ENCODE measurements at regions not wholly inside any gene's neighbourhood (a gene's known extent, or its start where the extent isn't known, plus 50 kb on each side); places are given as distances from the start of the nearest gene placed in this dataset.
A peak's percentile ranks its signal among the peaks of the same experiment; 100 is the strongest.
"Not testable (repeated sequence)": the region's sequence is repeated elsewhere in the genome, so short reads cannot be mapped to it uniquely, and the experiment has no call there.

GRCh38 chr4:179353786-179354185, 1911.5 kb upstream of the AGA start:
- peak in 6 of 8 experiments; percentile 16 to 91 (median 79) for ATAC-seq (replicated peaks in 6 of 8)
- WGBS, 10 experiments: 4 to 73% (median 35%) methylated on average over 1 to 3 of the region's 3 CpGs

DNA sequence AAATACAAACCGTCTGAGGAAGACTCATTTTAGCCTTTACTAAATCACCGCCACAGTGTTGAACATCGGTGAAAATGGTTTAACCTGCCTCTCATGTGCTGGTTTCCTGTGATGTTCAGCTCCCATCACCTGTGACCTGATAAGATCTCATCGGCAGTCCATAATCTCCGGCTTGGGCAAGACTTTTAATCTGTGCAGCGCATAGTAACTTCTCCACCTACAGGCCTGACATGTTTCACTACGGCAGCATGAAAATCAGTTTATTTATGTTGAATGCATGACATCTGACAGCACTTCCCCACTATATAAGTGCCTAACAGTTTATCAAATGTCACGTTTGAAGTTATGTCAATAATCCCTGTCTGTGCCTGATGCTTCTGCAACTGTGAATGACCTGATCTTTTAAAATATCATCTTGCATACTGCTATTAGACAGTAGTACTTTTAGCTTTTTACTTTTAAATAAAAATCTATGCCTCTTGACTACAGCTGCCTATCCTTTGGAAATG, 1919.8 kb upstream of the AGA start:
- peak in 3 of 8 experiments; percentile 12 to 38 (median 26) for ATAC-seq (replicated peaks in 6 of 8)
- in situ Hi-C loops (cut with MboI; ENCODE audit: low pct_unique_long_range_greater_than_20kb in 2 of 9, low sequenced_read_pairs in 9 of 9, unreplicated experiment in 9 of 9): no loop called here
- 0 to 83% (median 58%) methylated on average over 1 to 8 of the region's 8 CpGs; no CpG with 5 or more reads in 1 of the 10 experiments for WGBS, 10 experiments

More at GRCh38 chr4:179353786-179354185, 1911.5 kb upstream of the AGA start:
- H3K27ac ChIP-seq: no peak overlapping the region
- in situ Hi-C loops (cut with MboI; ENCODE audit: low pct_unique_long_range_greater_than_20kb in 2 of 9, low sequenced_read_pairs in 9 of 9, unreplicated experiment in 9 of 9): no loop called here
- H3K4me1 ChIP-seq (replicated peaks in 1 of 2): peaks cover 5 to 8% of the 10 kb centered on the region in 2 donors
- H3K4me3 ChIP-seq: no peak overlapping the region

DNA sequence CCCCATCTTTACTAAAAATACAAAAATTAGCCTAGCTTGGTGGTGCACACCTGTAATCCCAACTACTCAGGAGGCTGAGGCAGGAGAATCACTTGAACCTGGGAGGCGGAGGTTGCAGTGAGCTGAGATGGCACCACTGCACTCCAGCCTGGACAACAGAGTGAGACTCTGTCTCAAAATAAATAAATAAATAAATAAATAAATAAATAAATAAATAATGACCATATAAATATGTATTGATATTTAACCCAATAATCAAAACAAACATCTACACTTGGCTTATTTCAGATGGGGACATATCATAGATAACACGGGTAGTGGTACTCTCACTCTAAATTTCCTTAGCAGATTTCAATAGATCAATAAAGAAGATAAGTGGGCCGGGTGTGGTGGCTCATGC, 1923.7 kb upstream of the AGA start:
- WGBS, 10 experiments: 62 to 100% (median 100%) methylated on average over 1 to 3 of the region's 3 CpGs; no CpG with 5 or more reads in 3 of the 10 experiments
- H3K4me1 ChIP-seq (replicated peaks in 1 of 2); in situ Hi-C loops (cut with MboI; ENCODE audit: low pct_unique_long_range_greater_than_20kb in 2 of 9, low sequenced_read_pairs in 9 of 9, unreplicated experiment in 9 of 9); ATAC-seq (replicated peaks in 6 of 8); H3K4me3 ChIP-seq; H3K27ac ChIP-seq: not testable (repeated sequence)

More for the DNA sequence above, 1919.8 kb upstream of the AGA start:
- Histone ChIP-seq H3K27ac (no peak overlapping the region), H3K4me1 (replicated peaks in 1 of 2) (peaks cover 0 to 3% of the 10 kb centered on the region in 2 donors), H3K4me3 (no peak overlapping the region)

DNA sequence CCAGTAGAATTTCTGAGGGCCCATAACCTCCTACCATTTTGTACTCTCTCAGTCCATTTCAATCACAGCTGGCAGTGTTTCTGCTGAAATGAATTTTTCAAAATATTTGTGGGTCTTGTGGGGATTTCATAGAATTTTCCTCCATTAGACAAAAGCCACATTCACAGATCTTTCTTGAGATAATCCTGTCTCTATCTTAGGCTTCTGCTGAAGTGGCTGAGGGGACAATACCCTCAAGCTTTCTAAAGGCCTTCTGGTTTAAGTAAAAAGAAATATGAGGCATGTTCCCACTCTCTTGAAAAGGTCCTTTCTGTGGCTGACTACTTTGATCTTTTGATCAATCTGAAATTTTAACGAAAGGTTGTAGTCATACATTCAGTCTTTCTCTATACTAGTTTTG, 1930.0 kb upstream of the AGA start:
- H3K4me1 ChIP-seq (replicated peaks in 1 of 2): no peaks in the 10 kb centered on the region
- in situ Hi-C loops (cut with MboI; ENCODE audit: low pct_unique_long_range_greater_than_20kb in 2 of 9, low sequenced_read_pairs in 9 of 9, unreplicated experiment in 9 of 9): no loop called here
- no peak overlapping the region for H3K27ac ChIP-seq
- WGBS, 10 experiments: 0 to 100% (median 83%) methylated on average over 1 of the region's 1 CpG; no CpG with 5 or more reads in 1 of the 10 experiments
- ATAC-seq (replicated peaks in 6 of 8): no peak
- H3K4me3 ChIP-seq: no peak overlapping the region

DNA sequence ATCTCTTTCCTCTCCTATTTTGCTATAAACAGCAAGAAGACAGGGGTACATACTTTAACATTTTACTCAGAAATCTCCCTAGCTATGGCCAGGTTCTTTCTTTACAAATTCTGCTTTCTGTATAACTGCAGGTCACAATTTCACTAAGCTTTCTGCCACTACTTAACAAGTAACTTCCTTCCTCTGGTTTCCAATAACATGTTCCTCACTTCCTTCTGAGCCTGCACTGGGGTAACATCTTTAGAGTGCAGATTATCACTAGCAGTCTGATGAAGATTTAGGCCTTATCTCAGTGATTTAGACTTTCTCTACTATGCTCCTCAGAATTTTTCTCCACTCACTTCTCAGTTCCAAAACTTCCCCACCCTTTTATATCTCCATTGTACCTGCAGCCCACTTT, 1930.5 kb upstream of the AGA start:
- Histone ChIP-seq H3K27ac (no peak overlapping the region), H3K4me3 (no peak overlapping the region), H3K4me1 (replicated peaks in 1 of 2) (no peaks in the 10 kb centered on the region)
- in situ Hi-C loops (cut with MboI; ENCODE audit: low pct_unique_long_range_greater_than_20kb in 2 of 9, low sequenced_read_pairs in 9 of 9, unreplicated experiment in 9 of 9): no loop called here
- no peak for ATAC-seq (replicated peaks in 6 of 8)

DNA sequence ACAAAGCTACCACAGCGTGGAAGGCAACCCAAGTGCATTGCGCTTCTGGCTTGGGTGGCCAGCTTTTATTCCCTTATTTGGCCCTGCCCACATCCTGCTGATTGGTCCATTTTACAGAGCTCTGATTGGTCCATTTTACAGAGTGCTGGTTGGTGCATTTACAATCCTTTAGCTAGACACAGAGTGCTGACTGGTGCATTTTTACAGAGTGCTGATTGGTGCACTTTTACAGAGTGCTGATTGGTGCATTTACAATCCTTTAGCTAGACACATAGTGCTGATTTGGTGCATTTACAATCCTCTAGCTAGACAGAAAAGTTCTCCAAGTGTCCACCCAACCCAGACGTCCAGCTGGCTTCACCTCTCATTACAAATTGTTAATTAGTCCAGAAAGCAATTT, 1936.6 kb upstream of the AGA start:
- in situ Hi-C loops (cut with MboI; ENCODE audit: low pct_unique_long_range_greater_than_20kb in 2 of 9, low sequenced_read_pairs in 9 of 9, unreplicated experiment in 9 of 9); H3K4me1 ChIP-seq (replicated peaks in 1 of 2); H3K27ac ChIP-seq; H3K4me3 ChIP-seq; ATAC-seq (replicated peaks in 6 of 8): not testable (repeated sequence)
- WGBS, 10 experiments: 29 to 100% (median 100%) methylated on average over 1 to 3 of the region's 3 CpGs; no CpG with 5 or more reads in 2 of the 10 experiments

- ATAC-seq (replicated peaks in 6 of 8): peak in 3 of 8 experiments; percentile 32 to 63 (median 55)
- no peak overlapping the region for H3K4me3 ChIP-seq
- H3K4me1 ChIP-seq (replicated peaks in 1 of 2): no peaks in the 10 kb centered on the region
- WGBS, 10 experiments: 33 to 95% (median 60%) methylated on average over 2 to 4 of the region's 4 CpGs; no CpG with 5 or more reads in 1 of the 10 experiments
- in situ Hi-C loops (cut with MboI; ENCODE audit: low pct_unique_long_range_greater_than_20kb in 2 of 9, low sequenced_read_pairs in 9 of 9, unreplicated experiment in 9 of 9): no loop called here
- H3K27ac ChIP-seq: no peak overlapping the region
These were observed 1950.5 kb upstream of the AGA start for GRCh38 chr4:179392787-179393186.

- 2 to 100% (median 85%) methylated on average over 2 to 5 of the region's 5 CpGs for WGBS, 10 experiments
- in situ Hi-C loops (cut with MboI; ENCODE audit: low pct_unique_long_range_greater_than_20kb in 2 of 9, low sequenced_read_pairs in 9 of 9, unreplicated experiment in 9 of 9): no loop called here
These were observed 1956.2 kb upstream of the AGA start for GRCh38 chr4:179398414-179398813.

GRCh38 chr4:179399054-179399782, 1957.0 kb upstream of the AGA start:
- no peak for ATAC-seq (replicated peaks in 6 of 8)
- no peak overlapping the region for H3K4me3 ChIP-seq
- H3K4me1 ChIP-seq (replicated peaks in 1 of 2): no peaks in the 10 kb centered on the region
- H3K27ac ChIP-seq: no peak overlapping the region
- in situ Hi-C loops (cut with MboI; ENCODE audit: low pct_unique_long_range_greater_than_20kb in 2 of 9, low sequenced_read_pairs in 9 of 9, unreplicated experiment in 9 of 9): no loop called here

More at GRCh38 chr4:179398414-179398813, 1956.2 kb upstream of the AGA start:
- no peaks in the 10 kb centered on the region for H3K4me1 ChIP-seq (replicated peaks in 1 of 2)
- no peak overlapping the region for H3K27ac ChIP-seq
- no peak overlapping the region for H3K4me3 ChIP-seq
- no peak for ATAC-seq (replicated peaks in 6 of 8)

GRCh38 chr4:179415037-179415846, 1973.0 kb upstream of the AGA start:
- in situ Hi-C loops (cut with MboI; ENCODE audit: low pct_unique_long_range_greater_than_20kb in 2 of 9, low sequenced_read_pairs in 9 of 9, unreplicated experiment in 9 of 9): no loop called here
- Histone ChIP-seq H3K4me3 (no peak overlapping the region), H3K27ac (no peak overlapping the region), H3K4me1 (replicated peaks in 1 of 2) (no peaks in the 10 kb centered on the region)
- peak in 3 of 8 experiments; percentile 56 to 69 (median 61) for ATAC-seq (replicated peaks in 6 of 8)
- WGBS, 10 experiments: 0 to 100% (median 40%) methylated on average over 1 of the region's 1 CpG; no CpG with 5 or more reads in 3 of the 10 experiments

DNA sequence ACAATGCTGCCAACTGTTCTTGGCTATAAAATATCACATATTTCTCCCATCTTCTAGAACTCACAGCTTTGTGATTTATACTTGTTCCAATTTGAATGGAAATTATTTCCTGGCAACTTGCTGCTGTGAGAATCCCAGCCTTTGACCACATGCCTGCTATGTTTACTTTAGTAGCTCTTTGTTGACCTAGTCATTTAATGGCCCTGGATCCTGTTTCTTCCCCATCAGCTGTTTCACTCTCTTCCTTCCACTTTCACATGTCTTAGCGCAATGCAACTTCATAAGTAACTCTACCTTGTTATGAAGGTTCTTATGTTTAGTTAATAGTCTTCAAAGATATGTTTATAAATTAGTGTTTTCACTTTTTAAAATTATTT, 1973.6 kb upstream of the AGA start:
- 0 to 75% (median 22%) methylated on average over 1 of the region's 1 CpG; no CpG with 5 or more reads in 1 of the 10 experiments for WGBS, 10 experiments
- Histone ChIP-seq H3K4me3 (no peak overlapping the region), H3K4me1 (replicated peaks in 1 of 2) (no peaks in the 10 kb centered on the region), H3K27ac (no peak overlapping the region)
- peak in 4 of 8 experiments; percentile 35 to 94 (median 54) for ATAC-seq (replicated peaks in 6 of 8)
- in situ Hi-C loops (cut with MboI; ENCODE audit: low pct_unique_long_range_greater_than_20kb in 2 of 9, low sequenced_read_pairs in 9 of 9, unreplicated experiment in 9 of 9): no loop called here

DNA sequence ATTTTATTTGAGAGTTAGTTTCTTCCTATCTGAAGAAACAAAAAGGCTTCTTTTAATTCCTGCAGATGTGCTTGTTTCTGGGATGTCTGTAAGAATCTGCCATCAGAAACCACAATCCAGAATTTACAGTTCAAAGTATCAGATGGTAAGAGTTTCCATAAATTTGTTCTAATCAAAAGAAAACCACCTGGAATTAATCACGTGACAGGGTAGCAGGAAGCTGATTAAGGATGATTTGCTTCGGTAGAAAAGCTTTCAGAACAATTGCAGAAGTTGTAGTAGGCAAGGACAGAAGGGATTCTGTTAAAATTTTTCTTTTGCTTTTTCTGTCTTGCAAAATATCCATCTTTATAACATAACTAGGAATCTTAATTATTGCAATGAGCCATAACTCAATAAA, 1975.1 kb upstream of the AGA start:
- no peak for ATAC-seq (replicated peaks in 6 of 8)
- WGBS, 10 experiments: 0 to 100% (median 78%) methylated on average over 1 to 2 of the region's 2 CpGs
- Histone ChIP-seq H3K4me3 (no peak overlapping the region), H3K27ac (no peak overlapping the region), H3K4me1 (replicated peaks in 1 of 2) (no peaks in the 10 kb centered on the region)
- in situ Hi-C loops (cut with MboI; ENCODE audit: low pct_unique_long_range_greater_than_20kb in 2 of 9, low sequenced_read_pairs in 9 of 9, unreplicated experiment in 9 of 9): no loop called here

DNA sequence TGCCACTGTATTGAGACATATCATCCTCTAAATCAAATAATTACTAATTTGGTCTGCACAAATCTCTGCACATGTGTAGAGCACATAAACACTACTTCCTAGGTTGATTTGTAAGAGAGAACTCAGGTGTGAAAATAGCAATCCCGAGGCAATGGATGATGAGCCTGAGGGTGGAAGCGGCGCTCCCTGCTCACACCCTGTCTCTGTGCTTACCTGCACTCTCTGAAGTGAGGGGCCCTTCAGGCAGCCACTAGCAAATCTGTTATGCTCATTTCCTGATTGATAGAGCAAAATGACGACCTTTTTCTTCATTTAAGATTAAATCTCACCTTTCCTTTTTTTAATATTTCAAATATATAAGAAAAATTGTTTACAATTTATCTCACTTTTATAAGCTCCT, 1995.7 kb upstream of the AGA start:
- in situ Hi-C loops (cut with MboI; ENCODE audit: low pct_unique_long_range_greater_than_20kb in 2 of 9, low sequenced_read_pairs in 9 of 9, unreplicated experiment in 9 of 9): no loop called here
- ATAC-seq (replicated peaks in 6 of 8): no peak
- H3K4me3 ChIP-seq: no peak overlapping the region
- no peak overlapping the region for H3K27ac ChIP-seq
- no peaks in the 10 kb centered on the region for H3K4me1 ChIP-seq (replicated peaks in 1 of 2)
- 0 to 89% (median 63%) methylated on average over 1 to 4 of the region's 4 CpGs for WGBS, 10 experiments
